K562 (cell line): ENCODE measurements at regions not wholly inside any gene's neighbourhood (a gene's known extent, or its start where the extent isn't known, plus 50 kb on each side); places are given as distances from the start of the nearest gene placed in this dataset.

Experiments
- ATAC-seq: fragments of 200-7000 bp; cut with Tn5 transposase; 3 replicates; pipeline ENCODE4 v1.9.1; 2020; ENCODE audit warnings: moderate library complexity
- BruUV-seq: library from RNA; stranded (reverse); fragments of 400-500 nt; replicated peaks from 2 replicates; lab custom pipeline; 2021; lab: Mats Ljungman, UMichigan
- CTCF ChIA-PET: fragments of 300-600 bp; formaldehyde crosslinking; extraction: SDS; loops from one replicate; lab custom pipeline; 2021; ENCODE audit warnings: low intra/inter-chr PET ratio; lab: Yijun Ruan, JAX
- POLR2A ChIA-PET: fragments of 300-600, 350-650 bp; sonication (Branson Sonifier 250); formaldehyde crosslinking; extraction: SDS; loops from one replicate; lab custom pipeline; 2021; ENCODE audit warnings: antibody characterized with exemption, inconsistent platforms; lab: Yijun Ruan, JAX
- DNase-seq, 4 experiments: peaks; one replicate each; pipeline versions ENCODE4 v3.0.0 to v3.0.0-alpha.2; 2011 to 2018; ENCODE audit warnings: low spot score in 3 of 4, mixed read lengths in 3 of 4; ENCODE audit errors: extremely low read depth in 1 of 4
- FAIRE-seq: peaks from 2 replicates; lab custom pipeline; 2011; peaks lifted over from hg19 to GRCh38; lab: Jason Lieb, UNC
- H2AFZ ChIP-seq: 2 replicates; pipeline ENCODE4 v1.6.0; 2011; ENCODE audit warnings: low read depth, low read length, control low read depth, inconsistent platforms
- H3K27ac ChIP-seq: fragments of 200-600 bp; 3 replicates; pipeline ENCODE4 v1.8.0; 2011; ENCODE audit warnings: low read depth, mild to moderate bottlenecking, control low read depth, inconsistent platforms, low read length, moderate library complexity, mixed read lengths; ENCODE audit errors: extremely low read depth
- H3K27me3 ChIP-seq, 2 experiments: fragments of 300-600 bp in 1 of 2; 2 replicates in 1 of 2; 3 replicates in 1 of 2; pipeline versions ENCODE4 v1.6.0 to v1.8.0; 2011; ENCODE audit warnings: inconsistent platforms in 2 of 2, low read length in 2 of 2, mild to moderate bottlenecking in 1 of 2, mixed read lengths in 1 of 2, moderate library complexity in 1 of 2; ENCODE audit not compliant: control insufficient read depth in 2 of 2, insufficient read depth in 2 of 2
- H3K36me3 ChIP-seq: fragments of 300-600 bp; 3 replicates; pipeline ENCODE4 v1.8.0; 2011; ENCODE audit warnings: mild to moderate bottlenecking, low read length, inconsistent platforms; ENCODE audit not compliant: control insufficient read depth, insufficient read depth
- H3K4me1 ChIP-seq, 2 experiments: fragments of 200-600 bp in 1 of 2; replicated peaks in 1 of 2; 2 replicates in 1 of 2; 3 replicates in 1 of 2; pipeline versions ENCODE4 v1.5.1 to v1.8.0; 2011; ENCODE audit warnings: inconsistent platforms in 2 of 2, low read length in 2 of 2, mild to moderate bottlenecking in 1 of 2, mixed read lengths in 1 of 2, moderate library complexity in 1 of 2; ENCODE audit not compliant: control insufficient read depth in 2 of 2, insufficient read depth in 2 of 2
- H3K4me2 ChIP-seq: 2 replicates; pipeline ENCODE4 v1.6.1; 2011; ENCODE audit warnings: low read length, control low read depth, inconsistent platforms, mixed read lengths; ENCODE audit not compliant: insufficient read depth
- H3K4me3 ChIP-seq: fragments of 200-600 bp; sonication (generic), shearing (Covaris generic); 2 replicates; pipeline ENCODE4 v1.5.1; 2016; ENCODE audit warnings: control low read depth, inconsistent platforms
- H3K79me2 ChIP-seq: fragments of 200-600 bp; 3 replicates; pipeline ENCODE4 v1.8.0; 2011; ENCODE audit warnings: low read length, inconsistent platforms; ENCODE audit not compliant: control insufficient read depth, insufficient read depth
- H3K9ac ChIP-seq, 2 experiments: 2 replicates each; pipeline versions ENCODE4 v1.6.0 to v1.6.1; 2011; ENCODE audit warnings: low read depth in 2 of 2, low read length in 2 of 2, control low read depth in 1 of 2, inconsistent platforms in 1 of 2, mild to moderate bottlenecking in 1 of 2, mixed read lengths in 1 of 2; ENCODE audit not compliant: insufficient read depth in 1 of 2
- H3K9me1 ChIP-seq: one replicate; pipeline ENCODE4 v1.6.0; 2011; ENCODE audit warnings: inconsistent platforms, mild to moderate bottlenecking, low read length, moderate library complexity; ENCODE audit not compliant: control insufficient read depth, insufficient read depth
- H3K9me3 ChIP-seq: replicated peaks from 2 replicates; pipeline ENCODE4 v1.5.1; 2011; ENCODE audit warnings: low read depth, low read length, inconsistent platforms; ENCODE audit not compliant: control insufficient read depth, insufficient read depth
- H4K20me1 ChIP-seq: replicated peaks from 2 replicates; pipeline ENCODE4 v1.6.1; 2011; ENCODE audit warnings: low read length, inconsistent platforms, mixed read lengths; ENCODE audit not compliant: control insufficient read depth, insufficient read depth
- E2F6 ChIP-seq, 2 experiments: IDR thresholded peaks; 2 replicates each; pipeline ENCODE4 v1.6.1; 2011; ENCODE audit warnings: borderline replicate concordance in 1 of 2, control low read depth in 1 of 2, low read depth in 1 of 2, low read length in 1 of 2, mild to moderate bottlenecking in 1 of 2, mixed read lengths in 1 of 2, moderate library complexity in 1 of 2; ENCODE audit not compliant: insufficient read depth in 1 of 2, insufficient read length in 1 of 2, poor library complexity in 1 of 2, severe bottlenecking in 1 of 2; ENCODE audit errors: extremely low read depth in 1 of 2
- GATAD2A ChIP-seq: fragments of 450-650 bp; IDR thresholded peaks from 2 replicates; pipeline ENCODE4 v1.6.1; 2017
- SMARCB1 ChIP-seq: IDR thresholded peaks from 2 replicates; pipeline ENCODE4 v1.6.1; 2011; ENCODE audit warnings: improper control_type of control experiment, low read depth; ENCODE audit not compliant: insufficient read length
- TCF7L2 ChIP-seq: fragments of 150-350 bp; IDR thresholded peaks from 2 replicates; pipeline ENCODE4 v1.6.1; 2016; ENCODE audit warnings: low read depth, mild to moderate bottlenecking, low read length, moderate library complexity
- ZEB2 ChIP-seq: fragments of 450-650 bp; IDR thresholded peaks from 2 replicates; pipeline ENCODE4 v1.6.1; 2016
- WGBS: fragments of 100-300 bp; shearing (Covaris generic); methylation state at CpG from one replicate; pipeline ENCODE4 v1.1.6; 2016; ENCODE audit warnings: low coverage, mixed read lengths; ENCODE audit not compliant: insufficient coverage; ENCODE audit errors: missing lambda C conversion rate; 5-methylcytosine and 5-hydroxymethylcytosine counted together
- in situ Hi-C: fragments of 300-500 bp; cut with MboI; formaldehyde crosslinking; loops from 4 replicates; pipeline ENCODE4 v1.15.0; 2018; ENCODE audit warnings: inconsistent platforms, mixed read lengths
- intact Hi-C: fragments of 100-400 bp; cut with micrococcal nuclease; formaldehyde crosslinking; loops from 2 replicates; pipeline ENCODE4 v1.14.2; 2022
- TF ChIP-seq, protein P1 (sequence below): fragments of 450-650 bp; formaldehyde crosslinking; IDR thresholded peaks from 2 replicates; pipeline ENCODE4 v1.4.0; 2020; ENCODE audit warnings: mild to moderate bottlenecking

DNA sequence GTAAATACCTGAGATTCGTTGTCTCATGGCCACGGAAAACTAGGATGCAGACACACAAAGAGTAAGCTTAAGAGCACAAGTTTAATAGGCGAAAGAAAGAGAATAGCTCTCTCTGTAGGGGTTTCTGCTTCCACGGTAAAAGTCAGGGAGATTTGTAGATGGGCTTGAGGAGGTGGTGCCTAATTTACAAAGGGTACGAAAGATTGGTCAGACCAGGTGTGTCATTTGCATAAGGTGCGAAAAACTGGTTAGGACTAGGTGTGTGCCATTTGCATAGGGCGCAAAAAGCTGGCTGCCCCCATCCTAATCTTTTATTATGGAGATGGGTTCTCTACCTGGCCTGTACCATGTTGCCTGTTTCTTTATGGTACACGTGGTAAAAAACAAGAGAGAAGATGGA lies 170.5 kb upstream of the DOK6 start:
- POLR2A ChIA-PET: no interaction called here
- Histone ChIP-seq H3K4me3 (no peak overlapping the region), H3K4me2 (no peak overlapping the region), H3K27me3 (no peaks in the 10 kb centered on the region), H3K9me3 (no peaks in the 10 kb centered on the region), H3K9me1 (no peaks in the 10 kb centered on the region), H2AFZ (no peak overlapping the region)
- TF ChIP-seq E2F6 (IDR thresholded peaks at IDR 0.05; ENCODE audit: borderline replicate concordance in 1 of 2, extremely low read depth in 1 of 2, insufficient read depth in 1 of 2, insufficient read length in 1 of 2, low read depth in 1 of 2, low read length in 1 of 2, poor library complexity in 1 of 2, severe bottlenecking in 1 of 2) (no peak), TCF7L2 (no peak), ZEB2 (no peak), GATAD2A (no peak), SMARCB1 (no peak)
- TF ChIP-seq, protein P1, sequence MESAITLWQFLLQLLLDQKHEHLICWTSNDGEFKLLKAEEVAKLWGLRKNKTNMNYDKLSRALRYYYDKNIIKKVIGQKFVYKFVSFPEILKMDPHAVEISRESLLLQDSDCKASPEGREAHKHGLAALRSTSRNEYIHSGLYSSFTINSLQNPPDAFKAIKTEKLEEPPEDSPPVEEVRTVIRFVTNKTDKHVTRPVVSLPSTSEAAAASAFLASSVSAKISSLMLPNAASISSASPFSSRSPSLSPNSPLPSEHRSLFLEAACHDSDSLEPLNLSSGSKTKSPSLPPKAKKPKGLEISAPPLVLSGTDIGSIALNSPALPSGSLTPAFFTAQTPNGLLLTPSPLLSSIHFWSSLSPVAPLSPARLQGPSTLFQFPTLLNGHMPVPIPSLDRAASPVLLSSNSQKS (CRISPR knock-in tag): no peak
- TF ChIP-seq, all 486 proteins: peak for 0
- H3K27ac ChIP-seq: no peak overlapping the region
- CTCF ChIA-PET: no interaction called here
- 5% methylated on average over 7 of the region's 8 CpGs for WGBS
- no peaks in the 10 kb centered on the region for H3K4me1 ChIP-seq
- H4K20me1 ChIP-seq: no peaks in the 10 kb centered on the region
- H3K9ac ChIP-seq: no peak overlapping the region
- FAIRE-seq: no peak
- in situ Hi-C loops: no loop called here
- BruUV-seq: no TSS peak
- no peaks in the 10 kb centered on the region for H3K36me3 ChIP-seq
- DNase-seq: no peak
- no peaks in the 10 kb centered on the region for H3K79me2 ChIP-seq
- intact Hi-C loops: no loop called here
- no peak for ATAC-seq
